ENCODE measurements at regions not wholly inside any gene's neighbourhood (a gene's known extent, or its start where the extent isn't known, plus 50 kb on each side); places are given as distances from the start of the nearest gene placed in this dataset.

DNA sequence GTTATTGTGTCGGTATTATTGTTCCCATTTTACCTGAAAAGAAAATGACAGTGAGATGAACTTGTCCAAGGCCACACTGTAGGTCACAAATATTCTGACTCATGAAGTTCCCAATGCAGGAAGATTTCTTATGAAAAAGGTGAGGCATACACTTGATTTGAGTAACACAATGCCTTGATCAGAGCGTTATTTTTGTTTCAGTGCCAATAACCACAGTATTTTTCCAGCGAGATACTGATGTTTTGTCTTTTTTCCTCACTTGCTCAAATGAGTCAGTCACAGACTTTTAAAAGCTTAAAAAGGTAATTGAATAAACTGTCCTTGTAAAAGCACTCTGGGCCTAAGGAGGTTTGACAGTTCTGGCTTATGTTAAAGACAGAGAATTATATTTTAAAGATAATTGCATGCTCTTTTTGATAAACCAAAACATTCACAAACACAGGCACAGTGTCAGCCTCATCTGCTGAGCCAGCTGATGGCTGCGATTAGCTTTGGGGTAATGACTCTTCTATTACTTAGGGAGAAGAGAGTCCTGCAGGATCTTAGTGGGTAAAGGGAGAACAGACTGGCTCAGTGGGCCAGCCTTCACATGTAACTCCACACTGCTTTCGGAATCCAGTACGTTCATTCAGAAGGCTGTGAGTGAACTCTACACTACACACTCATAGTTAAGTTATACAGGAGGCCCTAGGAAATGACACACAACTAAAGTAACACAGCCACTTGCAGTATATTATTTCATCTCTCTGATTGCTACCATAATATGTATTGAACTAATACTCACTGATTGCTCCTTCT lies 165.5 kb upstream of the CD180 start:
- Histone ChIP-seq H3K36me3 (no peaks in the 10 kb centered on the region), H3K4me1 (no peaks in the 10 kb centered on the region), H3K27me3 (no peaks in the 10 kb centered on the region), H3K4me3 (no peak overlapping the region), H3K9me3 (no peaks in the 10 kb centered on the region), H3K27ac (no peak overlapping the region)
- DNase-seq, result no peak
- TF ChIP-seq, protein P1, sequence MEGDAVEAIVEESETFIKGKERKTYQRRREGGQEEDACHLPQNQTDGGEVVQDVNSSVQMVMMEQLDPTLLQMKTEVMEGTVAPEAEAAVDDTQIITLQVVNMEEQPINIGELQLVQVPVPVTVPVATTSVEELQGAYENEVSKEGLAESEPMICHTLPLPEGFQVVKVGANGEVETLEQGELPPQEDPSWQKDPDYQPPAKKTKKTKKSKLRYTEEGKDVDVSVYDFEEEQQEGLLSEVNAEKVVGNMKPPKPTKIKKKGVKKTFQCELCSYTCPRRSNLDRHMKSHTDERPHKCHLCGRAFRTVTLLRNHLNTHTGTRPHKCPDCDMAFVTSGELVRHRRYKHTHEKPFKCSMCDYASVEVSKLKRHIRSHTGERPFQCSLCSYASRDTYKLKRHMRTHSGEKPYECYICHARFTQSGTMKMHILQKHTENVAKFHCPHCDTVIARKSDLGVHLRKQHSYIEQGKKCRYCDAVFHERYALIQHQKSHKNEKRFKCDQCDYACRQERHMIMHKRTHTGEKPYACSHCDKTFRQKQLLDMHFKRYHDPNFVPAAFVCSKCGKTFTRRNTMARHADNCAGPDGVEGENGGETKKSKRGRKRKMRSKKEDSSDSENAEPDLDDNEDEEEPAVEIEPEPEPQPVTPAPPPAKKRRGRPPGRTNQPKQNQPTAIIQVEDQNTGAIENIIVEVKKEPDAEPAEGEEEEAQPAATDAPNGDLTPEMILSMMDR (IDR thresholded peaks at IDR 0.05), result no peak
- no peak for TF ChIP-seq POLR2A (IDR thresholded peaks at IDR 0.05)

DNA sequence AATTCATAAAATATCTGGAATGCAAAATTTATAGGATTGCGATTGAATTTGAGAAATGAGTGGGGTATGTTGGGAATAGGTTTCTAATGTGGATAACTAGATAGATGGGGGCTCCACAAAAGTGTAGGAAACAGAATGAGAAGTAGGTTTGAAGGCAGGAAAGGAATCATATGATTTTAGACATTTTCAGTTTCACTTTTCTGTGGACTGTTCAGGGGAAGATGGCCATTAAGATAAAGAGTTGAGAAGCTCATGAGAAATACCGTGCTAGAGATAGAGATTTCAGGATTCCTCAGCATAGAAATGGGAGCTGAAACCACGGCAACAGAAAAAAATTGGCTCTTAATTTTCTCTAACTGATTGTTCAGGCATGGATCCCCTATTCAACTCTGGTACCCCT lies 163.4 kb upstream of the CD180 start:
- H3K4me3 ChIP-seq, result no peak overlapping the region
- H3K27ac ChIP-seq, result no peak overlapping the region
- H3K4me1 ChIP-seq, result no peaks in the 10 kb centered on the region
- DNase-seq, result no peak
- no peaks in the 10 kb centered on the region for H3K9me3 ChIP-seq
- no peaks in the 10 kb centered on the region for H3K36me3 ChIP-seq
- TF ChIP-seq, protein P1 (IDR thresholded peaks at IDR 0.05), result no peak
- no peak for TF ChIP-seq POLR2A (IDR thresholded peaks at IDR 0.05)
- no peaks in the 10 kb centered on the region for H3K27me3 ChIP-seq

DNA sequence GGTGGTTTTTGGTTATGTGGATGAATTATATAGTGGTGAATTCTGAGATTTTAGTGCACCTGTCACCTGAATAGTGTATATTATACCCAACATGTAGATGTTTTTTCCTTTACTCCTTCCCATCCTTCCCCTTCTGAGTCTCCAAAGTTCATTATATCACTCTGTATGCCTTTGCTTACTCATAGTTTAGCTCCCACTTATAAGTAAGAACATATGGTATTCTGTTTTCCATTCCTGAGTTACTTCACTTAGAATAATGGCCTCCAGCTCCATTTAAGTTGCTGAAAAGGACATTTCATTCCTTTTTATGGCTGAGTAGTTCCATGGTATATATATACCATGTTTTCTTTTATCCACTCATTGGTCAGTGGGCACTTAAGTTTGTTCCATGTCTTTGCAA lies 161.6 kb upstream of the CD180 start:
- Histone ChIP-seq H3K9me3 (no peaks in the 10 kb centered on the region), H3K36me3 (no peaks in the 10 kb centered on the region), H3K4me1 (no peaks in the 10 kb centered on the region), H3K27me3 (no peaks in the 10 kb centered on the region), H3K4me3 (no peak overlapping the region), H3K27ac (no peak overlapping the region)
- no peak for DNase-seq
- TF ChIP-seq, protein P1 (IDR thresholded peaks at IDR 0.05), result no peak
- TF ChIP-seq POLR2A (IDR thresholded peaks at IDR 0.05), result no peak

DNA sequence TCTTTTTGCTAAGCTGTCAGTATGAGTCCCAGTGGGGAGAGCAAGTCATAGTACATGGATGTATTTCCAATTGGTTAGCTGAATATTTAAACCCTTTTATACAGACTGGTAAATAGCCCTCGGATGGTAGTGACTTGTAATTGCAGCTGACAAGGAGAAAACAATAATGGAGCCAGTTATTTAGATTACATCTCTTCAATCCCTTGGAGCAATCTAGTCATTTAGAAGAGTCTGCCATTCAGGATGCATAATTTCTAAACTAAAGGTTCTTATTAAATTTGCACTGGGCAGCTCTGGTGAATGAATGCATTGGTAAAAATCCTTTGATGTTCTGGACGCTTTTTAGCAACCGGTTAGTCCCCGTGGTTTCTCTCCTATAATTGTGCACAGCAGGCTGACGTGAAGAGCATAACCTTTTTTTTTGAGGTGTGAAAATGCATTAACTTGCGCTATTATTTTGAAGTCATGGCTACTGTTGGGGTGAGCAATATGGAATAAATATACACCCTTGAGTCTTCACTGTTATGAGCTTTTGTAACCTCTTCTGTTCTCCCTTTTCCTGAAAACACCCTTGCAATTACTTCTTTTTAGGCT lies 158.6 kb upstream of the CD180 start:
- DNase-seq, result no peak
- H3K4me3 ChIP-seq, result no peak overlapping the region
- no peaks in the 10 kb centered on the region for H3K27me3 ChIP-seq
- no peaks in the 10 kb centered on the region for H3K4me1 ChIP-seq
- no peaks in the 10 kb centered on the region for H3K9me3 ChIP-seq
- no peak overlapping the region for H3K27ac ChIP-seq
- no peaks in the 10 kb centered on the region for H3K36me3 ChIP-seq
- TF ChIP-seq, protein P1 (IDR thresholded peaks at IDR 0.05), result no peak
- TF ChIP-seq POLR2A (IDR thresholded peaks at IDR 0.05), result no peak

DNA sequence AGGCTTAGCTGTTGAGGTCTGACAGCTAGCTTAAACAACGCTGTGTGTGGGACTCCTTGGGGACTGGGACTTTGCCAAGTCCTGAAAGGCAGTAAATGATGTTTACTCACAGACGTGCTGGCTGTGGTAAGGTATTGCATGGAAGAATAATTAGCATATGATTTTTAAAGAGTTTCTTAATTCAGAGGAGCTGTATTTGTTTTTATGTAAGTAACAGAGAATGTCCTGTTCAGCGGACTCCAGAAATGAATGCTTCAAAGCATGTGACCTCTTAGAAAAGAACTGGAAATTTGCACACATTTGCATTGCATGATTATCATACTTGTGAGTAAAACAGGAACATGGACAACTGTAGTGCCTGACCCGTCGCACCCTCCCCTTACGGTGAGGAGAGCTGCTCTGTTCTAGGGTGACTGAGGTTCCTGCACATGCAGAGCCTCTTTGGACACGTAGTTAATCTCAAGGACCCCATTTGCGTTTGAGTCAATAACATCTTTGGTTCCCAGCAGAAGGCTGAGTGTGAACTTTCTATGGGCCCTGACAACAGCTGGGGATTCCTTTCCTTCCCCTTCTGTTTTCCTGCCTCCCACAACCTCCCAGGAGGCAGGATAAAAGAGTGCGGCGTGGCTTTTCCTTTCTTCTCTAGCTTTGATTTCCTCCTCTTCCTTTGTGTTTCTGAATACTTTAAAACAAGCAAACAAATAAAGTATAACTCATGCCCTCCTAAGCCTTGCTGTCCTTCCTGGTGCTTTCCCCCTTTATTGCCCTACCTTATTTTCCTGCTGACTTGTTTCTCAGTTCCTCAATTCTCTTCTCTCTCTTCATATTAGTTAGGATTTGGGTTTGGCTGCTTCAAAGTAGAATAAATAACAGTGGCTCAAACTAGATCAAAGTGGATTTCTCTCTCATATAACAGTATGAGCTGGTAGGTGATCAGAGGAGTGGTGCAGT lies 157.2 kb upstream of the CD180 start:
- H3K9me3 ChIP-seq, result no peaks in the 10 kb centered on the region
- no peaks in the 10 kb centered on the region for H3K36me3 ChIP-seq
- TF ChIP-seq POLR2A (IDR thresholded peaks at IDR 0.05), result no peak
- TF ChIP-seq, protein P1 (IDR thresholded peaks at IDR 0.05), result peak in 2 of 6 experiments; percentile 13 to 17
- H3K27me3 ChIP-seq, result no peaks in the 10 kb centered on the region
- peak overlapping the region in 2 of 4 donors; percentile 56 to 70 for H3K27ac ChIP-seq
- no peak overlapping the region for H3K4me3 ChIP-seq
- no peak for DNase-seq
- no peaks in the 10 kb centered on the region for H3K4me1 ChIP-seq

Measured in Peyer's patch (tissue), 4 donors.